Calu3 (cell line): ENCODE measurements at regions not wholly inside any gene's neighbourhood (a gene's known extent, or its start where the extent isn't known, plus 50 kb on each side); places are given as distances from the start of the nearest gene placed in this dataset.
"Not testable (repeated sequence)": the region's sequence is repeated elsewhere in the genome, so short reads cannot be mapped to it uniquely, and the experiment has no call there.

ENCODE experiments used
- BruUV-seq: library from RNA; stranded (reverse); fragments of 400-500 nt; replicated peaks from 2 replicates; lab custom pipeline; 2021; lab: Mats Ljungman, UMichigan
- CTCF ChIA-PET: fragments of 300-600 bp; sonication (Branson Sonifier 250); formaldehyde crosslinking; loops from one replicate; lab custom pipeline; 2022; ENCODE audit warnings: antibody characterized with exemption; lab: Charles Lee
- DNase-seq: peaks from one replicate; pipeline ENCODE4 v3.0.0; 2022
- H3K27ac Mint-ChIP-seq: one replicate; pipeline ENCODE4 v1.8.0; 2022; ENCODE audit warnings: mixed read lengths; ENCODE audit not compliant: unreplicated experiment
- H3K27me3 Mint-ChIP-seq: one replicate; pipeline ENCODE4 v1.8.0; 2022; ENCODE audit warnings: mixed read lengths; ENCODE audit not compliant: unreplicated experiment
- H3K36me3 Mint-ChIP-seq: one replicate; pipeline ENCODE4 v1.8.0; 2022; ENCODE audit warnings: mild to moderate bottlenecking, moderate library complexity, mixed read lengths; ENCODE audit not compliant: insufficient read depth, unreplicated experiment
- H3K4me1 Mint-ChIP-seq: one replicate; pipeline ENCODE4 v1.8.0; 2022; ENCODE audit warnings: mild to moderate bottlenecking, low read depth, mixed read lengths; ENCODE audit not compliant: unreplicated experiment
- H3K4me3 Mint-ChIP-seq: one replicate; pipeline ENCODE4 v1.8.0; 2022; ENCODE audit warnings: mild to moderate bottlenecking, low read depth, moderate library complexity, mixed read lengths; ENCODE audit not compliant: unreplicated experiment
- H3K9me3 Mint-ChIP-seq: one replicate; pipeline ENCODE4 v1.8.0; 2022; ENCODE audit warnings: low read depth, mixed read lengths; ENCODE audit not compliant: unreplicated experiment
- CTCF ChIP-seq: fragments of 200-600 bp; IDR thresholded peaks from one replicate; pipeline ENCODE4 v1.8.0; 2022; ENCODE audit warnings: antibody characterized with exemption; ENCODE audit not compliant: unreplicated experiment
- intact Hi-C: fragments of 100-400 bp; cut with micrococcal nuclease; formaldehyde crosslinking; loops from one replicate; pipeline ENCODE4 v1.10.0; 2022; ENCODE audit not compliant: unreplicated experiment

DNA sequence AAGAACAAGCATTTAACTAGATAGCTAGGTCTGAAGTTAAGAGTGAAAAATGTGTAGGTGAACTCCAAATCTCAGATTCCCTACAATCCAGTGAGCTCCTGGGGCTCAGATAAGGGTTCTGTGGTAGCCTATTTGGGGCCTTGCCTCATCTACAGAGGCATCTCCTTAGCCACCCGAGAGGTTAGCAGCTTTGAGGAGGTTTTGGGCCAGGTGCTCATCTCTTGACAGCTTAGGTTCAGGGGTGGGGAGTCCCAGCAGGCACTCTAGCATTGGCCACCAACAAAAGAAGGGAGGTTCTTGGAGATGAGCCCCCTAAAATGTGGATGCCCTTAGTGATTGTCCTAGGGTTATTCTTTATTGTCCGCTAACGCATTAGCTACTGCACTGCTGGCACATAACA lies 184.4 kb upstream of the B3GAT1 start:
- peaks cover 17% of the 10 kb centered on the region for H3K9me3 Mint-ChIP-seq
- H3K4me3 Mint-ChIP-seq = no peak overlapping the region
- peaks cover 5% of the 10 kb centered on the region for H3K36me3 Mint-ChIP-seq
- TF ChIP-seq CTCF = no peak
- H3K4me1 Mint-ChIP-seq = no peaks in the 10 kb centered on the region
- no peaks in the 10 kb centered on the region for H3K27me3 Mint-ChIP-seq
- intact Hi-C loops = no loop called here
- H3K27ac Mint-ChIP-seq = no peak overlapping the region
- CTCF ChIA-PET = no interaction called here
- no TSS peak for BruUV-seq
- no peak for DNase-seq

- no peak overlapping the region for H3K27ac Mint-ChIP-seq
- no peaks in the 10 kb centered on the region for H3K36me3 Mint-ChIP-seq
- H3K4me1 Mint-ChIP-seq = no peaks in the 10 kb centered on the region
- peaks cover 18% of the 10 kb centered on the region for H3K9me3 Mint-ChIP-seq
- intact Hi-C loops = no loop called here
- H3K4me3 Mint-ChIP-seq = no peak overlapping the region
- DNase-seq = no peak
- CTCF ChIA-PET = no interaction called here
- peak; percentile 26 for TF ChIP-seq CTCF
- BruUV-seq = no TSS peak
- H3K27me3 Mint-ChIP-seq = no peaks in the 10 kb centered on the region
These were observed 180.4 kb upstream of the B3GAT1 start for GRCh38 chr11:134592391-134592990.

DNA sequence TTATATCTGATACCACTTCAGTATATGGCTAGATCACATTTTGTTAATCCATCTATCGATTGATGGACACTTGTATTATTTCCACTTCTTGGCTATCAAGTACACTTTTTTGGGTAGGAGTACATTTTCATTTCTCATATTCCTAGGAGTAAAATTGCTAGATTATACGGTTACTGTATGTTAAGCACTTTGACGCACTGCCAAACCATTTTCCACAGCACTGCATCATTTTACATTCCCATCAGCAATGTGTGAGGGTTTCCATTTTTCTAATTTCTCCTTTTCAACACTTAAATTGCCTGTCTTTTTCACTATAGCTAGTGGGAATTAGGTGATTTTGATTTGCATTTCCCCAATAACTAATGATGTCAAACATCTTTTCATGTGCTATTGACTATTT lies 179.3 kb upstream of the B3GAT1 start:
- Mint-ChIP-seq H3K4me3 (no peak overlapping the region), H3K9me3 (peaks cover 18% of the 10 kb centered on the region), H3K36me3 (no peaks in the 10 kb centered on the region), H3K4me1 (no peaks in the 10 kb centered on the region), H3K27ac (no peak overlapping the region), H3K27me3 (no peaks in the 10 kb centered on the region)
- no peak for DNase-seq
- TF ChIP-seq CTCF = no peak
- BruUV-seq = no TSS peak
- intact Hi-C loops = no loop called here
- CTCF ChIA-PET = no interaction called here

- DNase-seq = no peak
- CTCF ChIA-PET = no interaction called here
- H3K4me3 Mint-ChIP-seq = no peak overlapping the region
- peaks cover 11% of the 10 kb centered on the region for H3K9me3 Mint-ChIP-seq
- H3K4me1 Mint-ChIP-seq = no peaks in the 10 kb centered on the region
- intact Hi-C loops = no loop called here
- H3K27me3 Mint-ChIP-seq = no peaks in the 10 kb centered on the region
- no peak for TF ChIP-seq CTCF
- H3K36me3 Mint-ChIP-seq = no peaks in the 10 kb centered on the region
- H3K27ac Mint-ChIP-seq = no peak overlapping the region
- no TSS peak for BruUV-seq
These were observed 177.1 kb upstream of the B3GAT1 start for GRCh38 chr11:134589129-134589528.

DNA sequence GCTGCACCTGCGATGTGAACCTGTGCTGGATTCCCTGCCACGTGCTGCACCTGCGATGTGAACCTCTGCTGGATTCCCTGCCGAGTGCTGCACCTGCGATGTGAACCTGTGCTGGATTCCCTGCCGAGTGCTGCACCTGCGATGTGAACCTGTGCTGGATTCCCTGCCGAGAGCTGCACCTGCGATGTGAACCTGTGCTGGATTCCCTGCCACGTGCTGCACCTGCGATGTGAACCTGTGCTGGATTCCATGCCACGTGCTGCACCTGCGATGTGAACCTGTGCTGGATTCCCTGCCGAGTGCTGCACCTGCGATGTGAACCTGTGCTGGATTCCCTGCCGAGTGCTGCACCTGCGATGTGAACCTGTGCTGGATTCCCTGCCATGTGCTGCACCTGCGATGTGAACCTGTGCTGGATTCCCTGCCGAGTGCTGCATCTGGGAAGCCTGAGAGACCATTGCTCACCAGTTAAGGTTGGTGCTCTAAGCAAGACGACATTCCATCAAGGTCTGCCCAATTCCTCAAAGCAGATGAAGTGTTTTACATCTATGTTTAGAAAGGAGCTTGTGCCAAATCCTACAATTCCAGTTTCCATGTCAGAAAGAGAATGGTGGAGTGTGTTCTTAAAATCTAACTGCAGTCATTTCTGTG lies 176.5 kb upstream of the B3GAT1 start:
- CTCF ChIA-PET, H3K4me1 Mint-ChIP-seq, H3K4me3 Mint-ChIP-seq, H3K27me3 Mint-ChIP-seq, DNase-seq, BruUV-seq, intact Hi-C loops, H3K36me3 Mint-ChIP-seq, H3K27ac Mint-ChIP-seq: not testable (repeated sequence)
- H3K9me3 Mint-ChIP-seq = peaks cover 11% of the 10 kb centered on the region
